IPS-15b (cell line): ENCODE measurements at regions not wholly inside any gene's neighbourhood (a gene's known extent, or its start where the extent isn't known, plus 50 kb on each side); places are given as distances from the start of the nearest gene placed in this dataset.

Experiments used
- H3K27me3 ChIP-seq: one replicate; pipeline ENCODE4 v1.6.1; 2013; ENCODE audit warnings: low read length; ENCODE audit not compliant: control insufficient read depth, insufficient read depth
- H3K36me3 ChIP-seq: one replicate; pipeline ENCODE4 v1.6.1; 2013; ENCODE audit warnings: low read length; ENCODE audit not compliant: control insufficient read depth, insufficient read depth
- H3K4me1 ChIP-seq: one replicate; pipeline ENCODE4 v1.6.1; 2013; ENCODE audit warnings: mild to moderate bottlenecking, low read length; ENCODE audit not compliant: control insufficient read depth, insufficient read depth
- H3K4me3 ChIP-seq: one replicate; pipeline ENCODE4 v1.5.1; 2013; ENCODE audit warnings: low read depth, low read length
- H3K9ac ChIP-seq: one replicate; pipeline ENCODE4 v1.6.1; 2013; ENCODE audit warnings: low read depth, mild to moderate bottlenecking, low read length
- H3K9me3 ChIP-seq: one replicate; pipeline ENCODE4 v1.6.1; 2013; ENCODE audit warnings: mild to moderate bottlenecking, low read length; ENCODE audit not compliant: control insufficient read depth, insufficient read depth

DNA sequence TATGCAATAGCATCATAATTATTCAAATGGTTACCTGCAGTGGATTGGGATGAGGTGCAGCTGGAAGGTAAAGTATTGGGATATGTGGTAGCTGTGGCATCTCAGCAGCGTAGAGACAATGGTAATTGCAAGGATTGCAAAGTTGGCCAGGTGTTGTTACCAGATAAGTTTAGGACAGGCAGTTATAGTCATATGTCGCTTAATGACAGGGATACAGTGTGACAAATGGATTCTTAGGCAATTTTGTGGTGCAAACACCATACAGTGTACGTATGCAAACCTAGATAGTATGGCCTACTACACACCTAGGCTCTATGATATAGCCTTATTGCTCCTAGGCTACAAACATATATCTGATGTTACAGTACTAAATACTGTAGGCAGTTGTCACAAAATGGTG, 163.5 kb upstream of the LYZL2 start:
- no peak overlapping the region for H3K4me3 ChIP-seq
- H3K36me3 ChIP-seq, result no peaks in the 10 kb centered on the region
- H3K4me1 ChIP-seq, result no peaks in the 10 kb centered on the region
- peaks cover 3% of the 10 kb centered on the region for H3K27me3 ChIP-seq
- H3K9me3 ChIP-seq, result no peaks in the 10 kb centered on the region
- no peak overlapping the region for H3K9ac ChIP-seq

DNA sequence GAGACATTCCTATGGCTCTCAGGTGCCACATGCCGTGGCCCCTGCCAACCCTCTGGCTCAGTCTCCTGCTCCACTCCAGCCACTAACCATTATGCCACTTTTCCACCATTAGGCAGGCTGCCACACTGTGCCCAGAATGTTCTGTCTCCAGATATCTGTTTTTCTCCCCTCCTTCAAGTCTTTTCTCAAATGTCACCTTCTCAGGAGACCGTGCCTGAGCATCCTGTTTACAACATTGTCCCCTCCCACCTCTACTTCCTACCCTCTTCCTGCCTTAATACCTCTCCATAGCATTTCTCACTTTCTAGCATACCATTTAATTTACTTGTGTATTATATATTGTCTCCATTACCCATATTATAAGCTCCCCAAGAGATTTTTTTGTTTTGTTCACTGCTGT, 162.5 kb upstream of the LYZL2 start:
- H3K27me3 ChIP-seq, result peaks cover 13% of the 10 kb centered on the region
- H3K9me3 ChIP-seq, result no peaks in the 10 kb centered on the region
- no peaks in the 10 kb centered on the region for H3K4me1 ChIP-seq
- H3K4me3 ChIP-seq, result no peak overlapping the region
- no peaks in the 10 kb centered on the region for H3K36me3 ChIP-seq
- H3K9ac ChIP-seq, result no peak overlapping the region

DNA sequence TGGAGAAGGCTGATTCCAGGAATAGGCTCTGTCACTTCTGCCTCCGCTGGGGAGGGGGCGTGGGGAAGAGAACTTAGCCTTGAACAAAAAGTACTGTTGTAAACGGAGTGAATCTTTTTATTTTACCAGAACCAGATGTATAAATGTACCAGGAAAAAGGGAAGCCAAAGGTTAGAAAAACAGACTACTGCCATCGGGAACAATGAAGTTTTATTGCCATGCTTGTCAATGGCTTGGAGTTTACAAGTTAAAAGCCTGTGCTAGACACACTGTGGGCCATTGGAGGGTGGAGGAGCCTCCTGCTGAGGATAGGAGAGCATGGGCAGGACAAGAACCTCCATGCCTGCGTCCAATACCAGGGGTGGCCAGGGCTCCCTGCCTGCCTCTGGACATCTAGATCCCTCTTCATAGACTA, 161.7 kb upstream of the LYZL2 start:
- Histone ChIP-seq H3K36me3 (no peaks in the 10 kb centered on the region), H3K4me1 (no peaks in the 10 kb centered on the region), H3K27me3 (peaks cover 21% of the 10 kb centered on the region), H3K9ac (no peak overlapping the region), H3K4me3 (no peak overlapping the region), H3K9me3 (no peaks in the 10 kb centered on the region)

DNA sequence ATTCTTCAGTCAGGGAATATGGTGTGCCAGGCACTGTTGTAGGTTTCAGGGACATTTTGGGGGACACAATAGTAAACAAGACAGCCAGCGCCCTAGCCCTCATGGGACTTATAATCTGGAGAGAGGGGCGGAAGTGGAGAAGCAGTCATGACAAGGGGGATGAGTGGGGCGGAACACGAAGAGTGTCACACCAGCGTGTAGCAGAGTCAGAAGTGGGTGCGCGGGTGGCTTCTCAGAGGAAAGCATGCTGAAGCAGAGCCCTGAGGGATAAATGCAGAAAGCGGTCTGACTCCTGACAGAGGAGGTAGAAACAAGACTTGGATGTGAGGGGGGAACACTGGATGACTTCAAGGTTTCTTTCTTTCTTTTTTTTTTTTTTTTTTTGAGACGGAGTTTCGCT, 160.3 kb upstream of the LYZL2 start:
- H3K4me1 ChIP-seq, result peaks cover 5% of the 10 kb centered on the region
- H3K36me3 ChIP-seq, result no peaks in the 10 kb centered on the region
- H3K4me3 ChIP-seq, result no peak overlapping the region
- no peak overlapping the region for H3K9ac ChIP-seq
- H3K9me3 ChIP-seq, result no peaks in the 10 kb centered on the region
- H3K27me3 ChIP-seq, result peaks cover 26% of the 10 kb centered on the region

DNA sequence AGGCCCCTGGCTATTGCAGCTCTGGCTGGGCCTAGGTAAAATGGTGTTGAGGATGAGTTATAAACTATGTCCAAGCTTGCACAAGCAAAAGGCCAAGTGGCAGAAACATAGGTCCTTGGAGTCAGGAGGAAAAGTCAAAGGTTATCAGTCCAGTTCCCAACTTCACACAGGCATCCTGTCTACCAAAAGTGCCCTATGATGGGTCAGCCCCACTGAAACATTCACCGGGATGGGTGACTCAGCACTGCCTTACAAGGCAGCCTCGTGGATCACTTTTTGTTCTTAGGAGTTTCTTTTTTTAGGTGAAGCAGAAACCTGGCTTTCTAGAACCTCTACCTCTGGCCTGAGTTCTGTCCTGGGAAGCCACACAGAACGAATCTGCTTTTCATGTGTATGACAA, 158.8 kb upstream of the LYZL2 start:
- peaks cover 30% of the 10 kb centered on the region for H3K27me3 ChIP-seq
- peaks cover 8% of the 10 kb centered on the region for H3K4me1 ChIP-seq
- no peak overlapping the region for H3K4me3 ChIP-seq
- no peaks in the 10 kb centered on the region for H3K9me3 ChIP-seq
- no peaks in the 10 kb centered on the region for H3K36me3 ChIP-seq
- no peak overlapping the region for H3K9ac ChIP-seq

DNA sequence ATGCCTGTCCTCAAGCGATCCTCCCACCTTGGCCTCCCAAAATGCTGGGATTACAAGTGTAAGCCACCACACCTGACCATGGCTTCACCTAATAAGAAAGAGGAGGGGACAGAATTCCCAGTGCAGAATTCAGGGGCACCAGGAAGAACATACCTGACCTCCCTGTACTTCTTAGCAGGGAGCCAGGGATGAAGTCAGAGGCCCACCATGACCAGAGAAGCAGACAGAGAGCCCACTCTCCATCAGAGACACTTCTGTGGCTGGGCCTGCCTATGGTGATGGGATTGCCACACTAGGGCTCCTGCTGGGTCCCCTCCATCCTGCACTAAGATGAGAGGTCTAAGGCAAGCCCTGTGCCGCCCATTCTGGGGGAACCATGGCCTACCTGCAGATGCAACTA, 157.4 kb upstream of the LYZL2 start:
- Histone ChIP-seq H3K4me3 (no peak overlapping the region), H3K9me3 (no peaks in the 10 kb centered on the region), H3K36me3 (no peaks in the 10 kb centered on the region), H3K4me1 (peaks cover 8% of the 10 kb centered on the region), H3K27me3 (peaks cover 36% of the 10 kb centered on the region), H3K9ac (no peak overlapping the region)

DNA sequence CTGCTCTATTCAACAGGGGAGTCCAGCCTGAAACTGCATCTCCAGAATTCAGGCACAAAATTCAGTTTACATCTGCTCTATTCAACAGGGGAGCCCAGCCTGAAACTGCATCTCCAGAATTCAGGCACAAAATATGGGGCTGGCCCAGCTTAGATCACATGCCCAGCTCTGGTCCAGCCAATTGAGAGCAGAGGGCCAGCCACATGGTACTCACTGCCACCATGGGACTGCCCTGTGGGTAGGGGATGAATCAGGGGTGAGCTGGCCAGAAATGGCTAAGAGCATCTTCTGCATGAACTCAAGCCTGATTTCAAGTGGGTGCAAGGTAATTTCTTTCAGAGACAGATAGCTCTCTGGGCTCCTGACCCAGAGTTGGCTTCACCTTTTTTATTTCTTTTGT, 156.6 kb upstream of the LYZL2 start:
- peaks cover 8% of the 10 kb centered on the region for H3K4me1 ChIP-seq
- no peaks in the 10 kb centered on the region for H3K36me3 ChIP-seq
- peaks cover 36% of the 10 kb centered on the region for H3K27me3 ChIP-seq
- no peak overlapping the region for H3K9ac ChIP-seq
- H3K4me3 ChIP-seq, result no peak overlapping the region
- H3K9me3 ChIP-seq, result no peaks in the 10 kb centered on the region

DNA sequence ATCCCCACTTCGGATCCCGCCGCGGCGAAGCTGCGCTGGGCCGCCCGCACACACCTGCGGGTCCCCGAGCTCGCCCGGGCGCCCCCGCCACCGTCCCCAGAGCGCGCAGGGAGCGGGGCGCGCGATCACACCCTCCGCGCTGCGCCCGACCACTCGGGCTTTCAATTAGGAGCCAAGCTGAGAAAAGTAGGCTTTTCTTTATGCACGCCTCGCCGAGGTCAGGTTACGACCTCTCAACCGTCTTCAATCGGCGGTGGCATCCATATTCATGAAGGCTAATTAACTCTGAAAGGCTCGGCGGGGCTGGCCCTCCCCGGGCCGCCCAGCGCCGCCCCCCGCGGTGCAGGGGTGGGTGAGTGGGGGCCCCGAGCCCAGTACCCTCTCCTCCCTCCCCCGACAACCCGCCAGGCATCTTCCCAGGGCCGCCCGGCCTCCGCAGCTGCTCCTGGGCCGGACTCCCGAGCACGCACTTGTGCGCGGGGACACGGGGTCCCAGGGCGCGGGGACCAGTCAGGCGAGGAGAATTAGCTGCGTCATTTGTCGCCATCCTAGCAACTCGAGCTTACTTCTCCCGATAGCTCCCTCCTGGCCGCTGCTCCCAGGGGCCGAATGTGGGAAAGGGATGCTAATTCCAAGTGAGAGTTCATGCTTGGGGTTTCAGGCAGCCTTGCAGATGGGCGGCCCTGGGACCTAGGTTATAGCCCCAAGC, 155.5 kb upstream of the LYZL2 start:
- no peak overlapping the region for H3K9ac ChIP-seq
- H3K4me3 ChIP-seq, result peak overlapping the region; percentile 37
- peaks cover 36% of the 10 kb centered on the region for H3K27me3 ChIP-seq
- H3K4me1 ChIP-seq, result peaks cover 8% of the 10 kb centered on the region
- no peaks in the 10 kb centered on the region for H3K36me3 ChIP-seq
- H3K9me3 ChIP-seq, result no peaks in the 10 kb centered on the region

DNA sequence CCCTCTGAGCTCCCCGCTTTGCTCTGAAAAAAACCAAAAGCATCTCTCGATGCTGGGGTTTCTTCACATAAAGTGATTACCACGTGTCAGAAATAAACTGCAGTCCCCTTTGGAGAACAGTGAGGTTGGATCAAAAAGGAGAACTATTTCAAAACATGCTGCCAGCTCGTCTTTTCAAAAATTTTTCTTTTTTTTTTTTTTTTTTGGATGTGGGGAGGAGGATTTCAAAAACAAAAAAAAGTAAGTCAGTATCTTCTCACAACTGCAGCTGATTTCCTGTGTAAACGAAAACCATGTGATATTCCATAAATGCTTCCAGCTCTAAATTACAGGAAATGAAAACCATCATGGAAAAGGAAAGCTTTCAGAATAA, 155.0 kb upstream of the LYZL2 start:
- Histone ChIP-seq H3K9ac (no peak overlapping the region), H3K9me3 (no peaks in the 10 kb centered on the region), H3K27me3 (peaks cover 36% of the 10 kb centered on the region), H3K4me1 (peaks cover 8% of the 10 kb centered on the region), H3K4me3 (peak overlapping the region; percentile 37), H3K36me3 (no peaks in the 10 kb centered on the region)

DNA sequence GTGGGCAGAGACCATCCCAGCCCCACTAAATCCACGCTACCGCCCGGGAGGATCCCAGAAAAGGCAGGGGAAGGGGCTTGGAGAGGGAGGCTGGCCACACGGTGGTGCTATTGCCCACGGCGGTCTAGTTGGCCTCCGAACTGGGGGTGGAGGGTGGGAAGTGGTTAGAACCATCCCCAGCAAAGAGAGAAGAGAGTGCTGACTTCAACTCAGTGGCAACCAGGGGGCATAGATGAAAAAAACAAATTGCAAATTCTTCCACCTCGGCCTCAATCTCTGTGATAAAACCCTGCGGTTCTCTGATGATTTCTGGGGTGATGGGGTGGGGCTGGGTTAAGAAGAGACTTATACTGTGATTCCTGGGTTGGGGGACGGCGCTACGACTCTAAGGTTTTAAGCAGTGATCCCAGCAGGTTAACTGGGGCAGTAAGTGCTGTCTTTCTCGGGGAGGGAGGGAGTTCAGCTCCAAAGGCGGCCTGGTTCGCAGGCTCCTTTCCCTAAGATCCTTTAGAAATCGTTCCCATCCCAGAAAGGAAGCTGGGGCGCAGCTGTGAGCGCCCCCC, 154.5 kb upstream of the LYZL2 start:
- peaks cover 8% of the 10 kb centered on the region for H3K4me1 ChIP-seq
- H3K27me3 ChIP-seq, result peaks cover 36% of the 10 kb centered on the region
- no peaks in the 10 kb centered on the region for H3K36me3 ChIP-seq
- no peak overlapping the region for H3K9ac ChIP-seq
- no peaks in the 10 kb centered on the region for H3K9me3 ChIP-seq
- peak overlapping the region; percentile 37 for H3K4me3 ChIP-seq

DNA sequence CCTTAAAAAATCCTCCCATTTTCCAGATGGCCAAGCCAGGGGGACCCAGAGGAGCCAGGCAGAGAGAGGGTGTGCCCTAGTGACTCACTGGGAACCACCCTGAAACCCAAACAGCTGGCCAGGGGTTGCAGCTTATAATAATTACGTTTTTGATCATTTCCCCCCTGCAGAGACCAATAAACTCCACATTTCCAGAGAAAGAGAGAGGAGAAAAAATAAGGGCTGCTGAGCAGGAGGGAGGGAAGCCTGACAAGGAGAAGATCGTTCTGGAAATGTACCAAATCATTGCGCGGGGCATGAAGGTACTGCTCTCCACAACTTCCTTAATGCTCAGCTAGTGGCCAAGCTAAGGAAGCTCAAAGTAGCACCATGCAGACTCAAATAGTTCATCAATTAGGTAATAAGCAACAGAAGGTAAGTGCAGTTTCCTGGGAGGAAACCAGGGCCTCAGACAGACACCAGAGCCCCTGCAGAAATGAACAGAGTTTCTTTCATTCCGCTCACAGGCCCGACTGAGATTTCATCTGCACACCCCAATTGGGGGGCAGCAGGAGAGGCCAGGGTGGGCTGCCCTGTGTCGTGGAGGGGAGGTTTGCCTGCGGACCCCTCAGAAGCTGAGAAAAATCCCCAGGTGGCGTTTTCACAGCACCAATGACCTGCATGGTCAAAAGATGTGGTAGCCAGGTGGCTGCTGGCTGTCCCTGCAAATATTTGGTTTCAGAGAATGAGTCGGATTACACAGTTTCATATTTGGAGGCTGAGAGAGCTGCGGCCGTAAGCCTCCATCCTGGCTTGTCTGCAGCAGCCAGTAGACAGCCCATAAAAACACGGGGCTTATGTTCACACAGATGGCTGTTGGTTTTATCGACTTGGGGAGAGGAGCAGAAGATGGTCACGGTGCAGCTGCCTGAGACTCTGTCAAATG, 153.2 kb upstream of the LYZL2 start:
- no peak overlapping the region for H3K9ac ChIP-seq
- no peaks in the 10 kb centered on the region for H3K9me3 ChIP-seq
- no peaks in the 10 kb centered on the region for H3K36me3 ChIP-seq
- H3K4me3 ChIP-seq, result no peak overlapping the region
- H3K4me1 ChIP-seq, result peaks cover 8% of the 10 kb centered on the region
- peaks cover 29% of the 10 kb centered on the region for H3K27me3 ChIP-seq

DNA sequence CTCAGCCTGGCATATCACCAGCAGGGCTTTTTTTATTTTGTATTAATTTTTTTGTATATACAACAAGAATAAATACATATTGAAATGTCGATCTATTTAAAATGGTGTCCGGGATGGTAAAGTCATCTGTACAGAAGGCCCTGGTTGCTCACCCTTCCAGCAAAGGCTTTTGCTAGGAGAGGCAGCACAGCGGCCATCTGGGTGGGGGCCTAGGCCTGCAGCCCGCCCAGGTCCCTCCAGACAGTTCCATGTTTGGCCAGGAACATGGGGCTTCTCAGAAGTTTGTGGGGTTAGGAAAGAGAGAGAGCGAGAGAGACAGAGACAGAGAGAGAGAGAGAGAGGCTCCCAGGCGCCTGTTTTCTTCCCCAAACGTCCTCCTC, 152.6 kb upstream of the LYZL2 start:
- H3K4me1 ChIP-seq, result peaks cover 8% of the 10 kb centered on the region
- no peaks in the 10 kb centered on the region for H3K9me3 ChIP-seq
- H3K9ac ChIP-seq, result no peak overlapping the region
- H3K4me3 ChIP-seq, result no peak overlapping the region
- H3K36me3 ChIP-seq, result no peaks in the 10 kb centered on the region
- H3K27me3 ChIP-seq, result peaks cover 23% of the 10 kb centered on the region
